ENCODE measurements at regions not wholly inside any gene's neighbourhood (a gene's known extent, or its start where the extent isn't known, plus 50 kb on each side); places are given as distances from the start of the nearest gene placed in this dataset.

GRCh38 chr5:74184649-74185048 is 455.9 kb downstream of the ENC1 start:
- H3K4me3 ChIP-seq (ENCODE audit: low read depth, low read length): no peak overlapping the region

GRCh38 chr5:74183041-74183440 is 457.5 kb downstream of the ENC1 start:
- TF ChIP-seq CTCF (IDR thresholded peaks at IDR 0.05; ENCODE audit: borderline replicate concordance, insufficient read depth, low read depth, low read length): no peak
- no peak overlapping the region for H3K4me3 ChIP-seq (ENCODE audit: low read depth, low read length)

More at GRCh38 chr5:74184649-74185048, 455.9 kb downstream of the ENC1 start:
- TF ChIP-seq CTCF (IDR thresholded peaks at IDR 0.05; ENCODE audit: borderline replicate concordance, insufficient read depth, low read depth, low read length): no peak

GRCh38 chr5:74182603-74183002 is 457.9 kb downstream of the ENC1 start:
- H3K4me3 ChIP-seq (ENCODE audit: low read depth, low read length): no peak overlapping the region
- TF ChIP-seq CTCF (IDR thresholded peaks at IDR 0.05; ENCODE audit: borderline replicate concordance, insufficient read depth, low read depth, low read length): no peak

GRCh38 chr5:74179701-74180100 is 460.8 kb downstream of the ENC1 start:
- TF ChIP-seq CTCF (IDR thresholded peaks at IDR 0.05; ENCODE audit: borderline replicate concordance, insufficient read depth, low read depth, low read length): no peak
- no peak overlapping the region for H3K4me3 ChIP-seq (ENCODE audit: low read depth, low read length)

GRCh38 chr5:74179179-74179578 is 461.3 kb downstream of the ENC1 start:
- no peak overlapping the region for H3K4me3 ChIP-seq (ENCODE audit: low read depth, low read length)
- no peak for TF ChIP-seq CTCF (IDR thresholded peaks at IDR 0.05; ENCODE audit: borderline replicate concordance, insufficient read depth, low read depth, low read length)

GRCh38 chr5:74177961-74178360 is 462.6 kb downstream of the ENC1 start:
- no peak for TF ChIP-seq CTCF (IDR thresholded peaks at IDR 0.05; ENCODE audit: borderline replicate concordance, insufficient read depth, low read depth, low read length)
- no peak overlapping the region for H3K4me3 ChIP-seq (ENCODE audit: low read depth, low read length)

- no peak for TF ChIP-seq CTCF (IDR thresholded peaks at IDR 0.05; ENCODE audit: borderline replicate concordance, insufficient read depth, low read depth, low read length)
- no peak overlapping the region for H3K4me3 ChIP-seq (ENCODE audit: low read depth, low read length)
Measured at GRCh38 chr5:74174366-74174765, 466.2 kb downstream of the ENC1 start.
